HepG2 (cell line): ENCODE measurements at regions not wholly inside any gene's neighbourhood (a gene's known extent, or its start where the extent isn't known, plus 50 kb on each side); places are given as distances from the start of the nearest gene placed in this dataset.

Experiments used
- CHD2 ChIP-seq: IDR thresholded peaks from 2 replicates; pipeline ENCODE4 v1.6.1; 2011; ENCODE audit warnings: low read depth, low read length, improper control_type of control experiment
- FOSL1 ChIP-seq: sonication (generic); formaldehyde crosslinking; IDR thresholded peaks from 2 replicates; pipeline ENCODE4 v1.9.0; 2021; ENCODE audit warnings: missing genetic modification reagents, borderline replicate concordance
- GTF2F1 ChIP-seq: fragments of 150-350 bp; IDR thresholded peaks from 2 replicates; pipeline ENCODE4 v1.6.1; 2014; ENCODE audit warnings: low read length
- MTA3 ChIP-seq: sonication (generic); formaldehyde crosslinking; IDR thresholded peaks from 2 replicates; pipeline ENCODE4 v1.4.0; 2020; ENCODE audit warnings: missing genetic modification reagents
- TARDBP ChIP-seq: sonication (generic); formaldehyde crosslinking; IDR thresholded peaks from 2 replicates; pipeline ENCODE4 v1.8.0; 2022; ENCODE audit warnings: mild to moderate bottlenecking, missing genetic modification reagents
- ZBTB20 ChIP-seq: sonication (generic); formaldehyde crosslinking; IDR thresholded peaks from 2 replicates; pipeline ENCODE4 v1.8.1; 2023; ENCODE audit warnings: missing genetic modification reagents, low read depth, mild to moderate bottlenecking, borderline replicate concordance
- ZNF24 ChIP-seq: fragments of 450-650 bp; IDR thresholded peaks from 2 replicates; pipeline ENCODE4 v1.6.1; 2017; ENCODE audit warnings: antibody characterized with exemption, mild to moderate bottlenecking
- ZNF879 ChIP-seq: sonication (generic); formaldehyde crosslinking; IDR thresholded peaks from 2 replicates; pipeline ENCODE4 v1.8.1; 2023; ENCODE audit warnings: missing genetic modification reagents
- TF ChIP-seq, protein P1 (sequence below): sonication (generic); formaldehyde crosslinking; IDR thresholded peaks from 2 replicates; pipeline ENCODE4 v1.5.0; 2020; ENCODE audit warnings: mild to moderate bottlenecking, missing genetic modification reagents, moderate library complexity
- TF ChIP-seq, protein P2 (sequence below): sonication (generic); formaldehyde crosslinking; IDR thresholded peaks from 2 replicates; pipeline ENCODE4 v1.8.0; 2023; ENCODE audit warnings: mild to moderate bottlenecking, missing genetic modification reagents
- TF ChIP-seq, protein P3 (sequence below): sonication (generic); formaldehyde crosslinking; IDR thresholded peaks from 2 replicates; pipeline ENCODE4 v1.8.0; 2022; ENCODE audit warnings: mild to moderate bottlenecking, missing genetic modification reagents; ENCODE audit not compliant: insufficient replicate concordance

DNA sequence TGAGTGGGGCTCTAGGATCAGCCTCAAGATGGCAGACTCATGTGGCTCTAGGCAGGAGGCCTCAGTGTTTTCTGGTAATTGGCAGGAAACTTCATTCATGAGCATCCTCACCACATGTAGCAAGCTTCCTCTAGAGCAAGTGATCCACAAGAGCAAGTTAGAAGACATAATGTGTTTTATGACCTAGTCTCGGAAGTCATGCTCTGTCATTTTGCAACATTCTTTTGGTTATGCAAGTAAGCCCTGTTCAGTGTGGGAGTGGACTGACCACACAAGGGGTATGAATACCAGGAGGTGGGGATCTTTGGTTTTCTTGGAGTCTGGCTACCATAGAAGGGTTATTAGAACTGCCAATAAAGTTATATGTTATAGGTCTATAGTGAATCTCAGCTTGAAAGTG, 66.8 kb upstream of the STK39 start:
- TF ChIP-seq CHD2 (no peak), ZNF24 (no peak), GTF2F1 (no peak), TARDBP (CRISPR knock-in tag) (no peak), ZNF879 (CRISPR knock-in tag) (no peak), MTA3 (CRISPR knock-in tag) (no peak), FOSL1 (CRISPR knock-in tag) (no peak), ZBTB20 (CRISPR knock-in tag) (no peak)
- TF ChIP-seq, protein P1, sequence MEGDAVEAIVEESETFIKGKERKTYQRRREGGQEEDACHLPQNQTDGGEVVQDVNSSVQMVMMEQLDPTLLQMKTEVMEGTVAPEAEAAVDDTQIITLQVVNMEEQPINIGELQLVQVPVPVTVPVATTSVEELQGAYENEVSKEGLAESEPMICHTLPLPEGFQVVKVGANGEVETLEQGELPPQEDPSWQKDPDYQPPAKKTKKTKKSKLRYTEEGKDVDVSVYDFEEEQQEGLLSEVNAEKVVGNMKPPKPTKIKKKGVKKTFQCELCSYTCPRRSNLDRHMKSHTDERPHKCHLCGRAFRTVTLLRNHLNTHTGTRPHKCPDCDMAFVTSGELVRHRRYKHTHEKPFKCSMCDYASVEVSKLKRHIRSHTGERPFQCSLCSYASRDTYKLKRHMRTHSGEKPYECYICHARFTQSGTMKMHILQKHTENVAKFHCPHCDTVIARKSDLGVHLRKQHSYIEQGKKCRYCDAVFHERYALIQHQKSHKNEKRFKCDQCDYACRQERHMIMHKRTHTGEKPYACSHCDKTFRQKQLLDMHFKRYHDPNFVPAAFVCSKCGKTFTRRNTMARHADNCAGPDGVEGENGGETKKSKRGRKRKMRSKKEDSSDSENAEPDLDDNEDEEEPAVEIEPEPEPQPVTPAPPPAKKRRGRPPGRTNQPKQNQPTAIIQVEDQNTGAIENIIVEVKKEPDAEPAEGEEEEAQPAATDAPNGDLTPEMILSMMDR (CRISPR knock-in tag): no peak
- TF ChIP-seq, protein P2, sequence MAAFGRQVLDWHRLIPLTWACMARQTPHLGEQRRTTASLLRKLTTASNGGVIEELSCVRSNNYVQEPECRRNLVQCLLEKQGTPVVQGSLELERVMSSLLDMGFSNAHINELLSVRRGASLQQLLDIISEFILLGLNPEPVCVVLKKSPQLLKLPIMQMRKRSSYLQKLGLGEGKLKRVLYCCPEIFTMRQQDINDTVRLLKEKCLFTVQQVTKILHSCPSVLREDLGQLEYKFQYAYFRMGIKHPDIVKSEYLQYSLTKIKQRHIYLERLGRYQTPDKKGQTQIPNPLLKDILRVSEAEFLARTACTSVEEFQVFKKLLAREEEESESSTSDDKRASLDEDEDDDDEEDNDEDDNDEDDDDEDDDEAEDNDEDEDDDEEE (CRISPR knock-in tag): no peak
- TF ChIP-seq, protein P3, sequence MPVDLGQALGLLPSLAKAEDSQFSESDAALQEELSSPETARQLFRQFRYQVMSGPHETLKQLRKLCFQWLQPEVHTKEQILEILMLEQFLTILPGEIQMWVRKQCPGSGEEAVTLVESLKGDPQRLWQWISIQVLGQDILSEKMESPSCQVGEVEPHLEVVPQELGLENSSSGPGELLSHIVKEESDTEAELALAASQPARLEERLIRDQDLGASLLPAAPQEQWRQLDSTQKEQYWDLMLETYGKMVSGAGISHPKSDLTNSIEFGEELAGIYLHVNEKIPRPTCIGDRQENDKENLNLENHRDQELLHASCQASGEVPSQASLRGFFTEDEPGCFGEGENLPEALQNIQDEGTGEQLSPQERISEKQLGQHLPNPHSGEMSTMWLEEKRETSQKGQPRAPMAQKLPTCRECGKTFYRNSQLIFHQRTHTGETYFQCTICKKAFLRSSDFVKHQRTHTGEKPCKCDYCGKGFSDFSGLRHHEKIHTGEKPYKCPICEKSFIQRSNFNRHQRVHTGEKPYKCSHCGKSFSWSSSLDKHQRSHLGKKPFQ: no peak
